PC-3 (cell line): ENCODE measurements at regions not wholly inside any gene's neighbourhood (a gene's known extent, or its start where the extent isn't known, plus 50 kb on each side); places are given as distances from the start of the nearest gene placed in this dataset.

Experiments
- ATAC-seq: fragments of 200-7000 bp; cut with Tn5 transposase; 2 replicates; pipeline ENCODE4 v1.9.1; 2020; ENCODE audit warnings: mild to moderate bottlenecking, moderate library complexity
- BruUV-seq: library from RNA; stranded (reverse); fragments of 400-500 nt; replicated peaks from 2 replicates; lab custom pipeline; 2021; lab: Mats Ljungman, UMichigan
- CTCF ChIA-PET: fragments of 300-600 bp; sonication (Branson Sonifier 250); formaldehyde crosslinking; loops from one replicate; lab custom pipeline; 2022; ENCODE audit warnings: antibody characterized with exemption; lab: Charles Lee
- POLR2A ChIA-PET: fragments of 300-600 bp; sonication (Branson Sonifier 250); formaldehyde crosslinking; loops from one replicate; lab custom pipeline; 2022; ENCODE audit warnings: antibody characterized with exemption; ENCODE audit not compliant: unreplicated experiment; lab: Charles Lee
- DNase-seq: peaks from one replicate; pipeline ENCODE4 v3.0.0-alpha.2; 2015
- H2AFZ ChIP-seq: fragments of 300-600 bp; sonication (generic); 2 replicates; pipeline ENCODE4 v1.6.0; 2016; ENCODE audit warnings: antibody characterized with exemption, low read length
- H3F3A ChIP-seq: fragments of 300-600 bp; sonication (generic); one replicate; pipeline ENCODE4 v1.6.0; 2017; ENCODE audit warnings: antibody characterized with exemption, low read length, control low read depth, mild to moderate bottlenecking; ENCODE audit not compliant: unreplicated experiment
- H3K27ac ChIP-seq: fragments of 300-600 bp; sonication (generic); 2 replicates; pipeline ENCODE4 v1.5.1; 2016; ENCODE audit warnings: mild to moderate bottlenecking, low read length
- H3K27me3 ChIP-seq: fragments of 300-600 bp; sonication (generic); 2 replicates; pipeline ENCODE4 v1.6.1; 2016; ENCODE audit warnings: low read length, mixed read lengths
- H3K36me3 ChIP-seq: fragments of 300-600 bp; sonication (generic); 2 replicates; pipeline ENCODE4 v1.6.1; 2016; ENCODE audit warnings: low read depth, mixed run types, low read length, mixed read lengths
- H3K4me1 ChIP-seq: fragments of 300-600 bp; sonication (generic); 2 replicates; pipeline ENCODE4 v1.5.1; 2016; ENCODE audit warnings: low read length; ENCODE audit not compliant: insufficient read depth
- H3K4me2 ChIP-seq: fragments of 300-600 bp; sonication (generic); 2 replicates; pipeline ENCODE4 v1.6.0; 2016; ENCODE audit warnings: low read length
- H3K4me3 ChIP-seq: fragments of 300-600 bp; sonication (generic); 2 replicates; pipeline ENCODE4 v1.5.1; 2016; ENCODE audit warnings: mild to moderate bottlenecking, low read length, mixed read lengths
- H3K79me2 ChIP-seq: fragments of 300-600 bp; sonication (generic); 2 replicates; pipeline ENCODE4 v1.6.1; 2017; ENCODE audit warnings: low read length, mixed read lengths
- H3K9ac ChIP-seq: fragments of 300-600 bp; sonication (generic); 2 replicates; pipeline ENCODE4 v1.6.0; 2016; ENCODE audit warnings: mild to moderate bottlenecking, low read length
- H3K9me2 ChIP-seq: fragments of 300-600 bp; sonication (generic); replicated peaks from 2 replicates; pipeline ENCODE4 v1.6.1; 2016; ENCODE audit warnings: mixed run types, low read length, mixed read lengths
- H3K9me3 ChIP-seq: fragments of 300-600 bp; sonication (generic); 2 replicates; pipeline ENCODE4 v1.6.1; 2016; ENCODE audit warnings: low read length, mixed read lengths
- H4K20me1 ChIP-seq: fragments of 300-600 bp; sonication (generic); 2 replicates; pipeline ENCODE4 v1.6.1; 2016; ENCODE audit warnings: low read length, mixed read lengths
- CTCF ChIP-seq: fragments of 300-600 bp; sonication (generic); conservative IDR thresholded peaks from 2 replicates; pipeline ENCODE4 v1.5.1; 2017; ENCODE audit warnings: antibody characterized with exemption, low read depth, mild to moderate bottlenecking, low read length
- EZH2 ChIP-seq: fragments of 300-600 bp; sonication (generic); IDR thresholded peaks from one replicate; pipeline ENCODE4 v1.6.1; 2017; ENCODE audit warnings: antibody characterized with exemption, mild to moderate bottlenecking, low read length; ENCODE audit not compliant: unreplicated experiment
- EZH2phosphoT487 ChIP-seq: fragments of 300-600 bp; sonication (generic); IDR thresholded peaks from 2 replicates; pipeline ENCODE4 v1.6.1; 2018; ENCODE audit warnings: mild to moderate bottlenecking, antibody characterized with exemption, low read length, borderline replicate concordance
- intact Hi-C: fragments of 100-400 bp; cut with micrococcal nuclease; formaldehyde crosslinking; loops from 2 replicates; pipeline ENCODE4 v1.9.0; 2023

GRCh38 chr1:106912131-106912530 lies 144.3 kb upstream of the PRMT6 start:
- no peak overlapping the region for H3K9ac ChIP-seq

GRCh38 chr1:106921186-106921585 lies 135.3 kb upstream of the PRMT6 start:
- H4K20me1 ChIP-seq = no peaks in the 10 kb centered on the region
- H3K4me1 ChIP-seq = peaks cover 2% of the 10 kb centered on the region
- H3K9me2 ChIP-seq = no peaks in the 10 kb centered on the region
- H3K9me3 ChIP-seq = no peaks in the 10 kb centered on the region
- no peak overlapping the region for H3K27ac ChIP-seq
- no peaks in the 10 kb centered on the region for H3K79me2 ChIP-seq
- ATAC-seq (peak; percentile 42; the same call in 1 of the 2 replicates), DNase-seq (peak; percentile 54)
- H3K9ac ChIP-seq = no peak overlapping the region
- H3K4me2 ChIP-seq = no peak overlapping the region
- H3K36me3 ChIP-seq = no peaks in the 10 kb centered on the region
- H3F3A ChIP-seq = no peaks in the 10 kb centered on the region
- ChIA-PET POLR2A (no interaction called here), CTCF (no interaction called here)
- intact Hi-C loops = no loop called here
- no peak overlapping the region for H3K4me3 ChIP-seq
- BruUV-seq = no TSS peak
- no peak overlapping the region for H2AFZ ChIP-seq
- H3K27me3 ChIP-seq = no peaks in the 10 kb centered on the region
- TF ChIP-seq EZH2 = no peak
- no peak for TF ChIP-seq EZH2phosphoT487
- TF ChIP-seq CTCF = no peak

More at GRCh38 chr1:106912131-106912530, 144.3 kb upstream of the PRMT6 start:
- ChIA-PET CTCF (no interaction called here), POLR2A (no interaction called here)
- no peak for TF ChIP-seq EZH2
- no peak for TF ChIP-seq CTCF
- TF ChIP-seq EZH2phosphoT487 = no peak
- H3K9me3 ChIP-seq = no peaks in the 10 kb centered on the region
- no peaks in the 10 kb centered on the region for H3K9me2 ChIP-seq
- H4K20me1 ChIP-seq = no peaks in the 10 kb centered on the region
- no peak overlapping the region for H3K27ac ChIP-seq
- H3K4me3 ChIP-seq = no peak overlapping the region
- no peak overlapping the region for H3K4me2 ChIP-seq
- intact Hi-C loops = no loop called here
- no TSS peak for BruUV-seq
- H3K27me3 ChIP-seq = no peaks in the 10 kb centered on the region
- ATAC-seq (no peak), DNase-seq (peak; percentile 15)
- H3F3A ChIP-seq = no peaks in the 10 kb centered on the region
- no peaks in the 10 kb centered on the region for H3K79me2 ChIP-seq
- no peak overlapping the region for H2AFZ ChIP-seq
- H3K4me1 ChIP-seq = peaks cover 12% of the 10 kb centered on the region
- H3K36me3 ChIP-seq = no peaks in the 10 kb centered on the region

- no peaks in the 10 kb centered on the region for H3K9me2 ChIP-seq
- H3K79me2 ChIP-seq = no peaks in the 10 kb centered on the region
- no peak for TF ChIP-seq CTCF
- TF ChIP-seq EZH2 = no peak
- TF ChIP-seq EZH2phosphoT487 = no peak
- H3K9ac ChIP-seq = no peak overlapping the region
- no TSS peak for BruUV-seq
- H3K27ac ChIP-seq = no peak overlapping the region
- no peaks in the 10 kb centered on the region for H4K20me1 ChIP-seq
- H3K9me3 ChIP-seq = no peaks in the 10 kb centered on the region
- H3K4me1 ChIP-seq = peaks cover 10% of the 10 kb centered on the region
- POLR2A ChIA-PET = no interaction called here
- H3K36me3 ChIP-seq = no peaks in the 10 kb centered on the region
- ATAC-seq (no peak), DNase-seq (no peak)
- no peaks in the 10 kb centered on the region for H3K27me3 ChIP-seq
- intact Hi-C loops = no loop called here
- CTCF ChIA-PET = no interaction called here
- H2AFZ ChIP-seq = no peak overlapping the region
- H3K4me3 ChIP-seq = no peak overlapping the region
- H3F3A ChIP-seq = no peaks in the 10 kb centered on the region
- no peak overlapping the region for H3K4me2 ChIP-seq
These were observed 132.1 kb upstream of the PRMT6 start for GRCh38 chr1:106924360-106924759.
